ENCODE measurements at regions not wholly inside any gene's neighbourhood (a gene's known extent, or its start where the extent isn't known, plus 50 kb on each side); places are given as distances from the start of the nearest gene placed in this dataset.
"Not testable (repeated sequence)": the region's sequence is repeated elsewhere in the genome, so short reads cannot be mapped to it uniquely, and the experiment has no call there.

DNA sequence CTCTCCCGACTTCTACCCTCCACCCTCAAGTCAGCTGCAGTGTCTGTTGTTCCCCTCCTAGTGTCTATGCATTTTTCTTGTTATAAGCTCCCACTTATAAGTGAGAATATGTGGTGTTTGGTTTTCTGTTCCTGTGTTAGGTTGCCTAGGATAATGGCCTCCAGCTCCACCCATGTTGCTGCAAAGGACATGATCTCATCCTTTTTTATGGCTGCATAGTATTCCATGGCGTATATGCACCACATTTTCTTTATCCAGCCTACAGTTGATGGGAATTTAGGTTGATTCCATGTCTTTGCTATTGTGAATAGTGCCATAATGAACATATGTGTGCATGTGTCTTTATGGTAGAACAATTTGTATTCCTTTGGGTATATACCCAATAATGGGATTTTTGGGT, 80.7 kb downstream of the SPTSSA start:
- in situ Hi-C loops (cut with HindIII; ENCODE audit: low sequenced_read_pairs); DNase-seq (ENCODE audit: low read depth, low spot score); H3K4me3 ChIP-seq (ENCODE audit: low read depth, low read length): not testable (repeated sequence)

DNA sequence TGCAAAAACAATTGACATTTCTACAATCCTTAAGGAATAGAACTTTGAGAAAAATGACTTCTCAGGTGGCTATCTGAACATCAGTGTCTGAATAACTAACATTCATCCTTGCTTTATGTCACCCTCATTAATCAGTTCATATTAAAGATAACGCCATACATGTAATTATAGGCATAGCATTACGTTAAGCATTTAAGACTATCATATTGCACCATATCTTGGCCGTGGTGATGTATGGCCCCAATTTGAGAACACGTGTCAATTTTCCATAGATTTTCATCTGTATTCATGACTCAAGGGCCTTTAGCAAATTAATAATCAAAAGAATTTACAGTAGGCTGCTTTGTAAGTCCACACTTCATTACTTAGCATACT, 81.6 kb downstream of the SPTSSA start:
- TF ChIP-seq, protein P1, sequence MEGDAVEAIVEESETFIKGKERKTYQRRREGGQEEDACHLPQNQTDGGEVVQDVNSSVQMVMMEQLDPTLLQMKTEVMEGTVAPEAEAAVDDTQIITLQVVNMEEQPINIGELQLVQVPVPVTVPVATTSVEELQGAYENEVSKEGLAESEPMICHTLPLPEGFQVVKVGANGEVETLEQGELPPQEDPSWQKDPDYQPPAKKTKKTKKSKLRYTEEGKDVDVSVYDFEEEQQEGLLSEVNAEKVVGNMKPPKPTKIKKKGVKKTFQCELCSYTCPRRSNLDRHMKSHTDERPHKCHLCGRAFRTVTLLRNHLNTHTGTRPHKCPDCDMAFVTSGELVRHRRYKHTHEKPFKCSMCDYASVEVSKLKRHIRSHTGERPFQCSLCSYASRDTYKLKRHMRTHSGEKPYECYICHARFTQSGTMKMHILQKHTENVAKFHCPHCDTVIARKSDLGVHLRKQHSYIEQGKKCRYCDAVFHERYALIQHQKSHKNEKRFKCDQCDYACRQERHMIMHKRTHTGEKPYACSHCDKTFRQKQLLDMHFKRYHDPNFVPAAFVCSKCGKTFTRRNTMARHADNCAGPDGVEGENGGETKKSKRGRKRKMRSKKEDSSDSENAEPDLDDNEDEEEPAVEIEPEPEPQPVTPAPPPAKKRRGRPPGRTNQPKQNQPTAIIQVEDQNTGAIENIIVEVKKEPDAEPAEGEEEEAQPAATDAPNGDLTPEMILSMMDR (IDR thresholded peaks at IDR 0.05; ENCODE audit: low read depth, low read length), result no peak
- no peak overlapping the region for H3K4me3 ChIP-seq (ENCODE audit: low read depth, low read length)
- DNase-seq (ENCODE audit: low read depth, low spot score), result no peak
- in situ Hi-C loops (cut with HindIII; ENCODE audit: low sequenced_read_pairs), result no loop called here

GRCh38 chr14:34379816-34380470, 82.1 kb downstream of the SPTSSA start:
- H3K4me3 ChIP-seq (ENCODE audit: low read depth, low read length), result no peak overlapping the region
- no peak for DNase-seq (ENCODE audit: low read depth, low spot score)
- TF ChIP-seq, protein P1 (IDR thresholded peaks at IDR 0.05; ENCODE audit: low read depth, low read length), result no peak
- in situ Hi-C loops (cut with HindIII; ENCODE audit: low sequenced_read_pairs), result no loop called here

DNA sequence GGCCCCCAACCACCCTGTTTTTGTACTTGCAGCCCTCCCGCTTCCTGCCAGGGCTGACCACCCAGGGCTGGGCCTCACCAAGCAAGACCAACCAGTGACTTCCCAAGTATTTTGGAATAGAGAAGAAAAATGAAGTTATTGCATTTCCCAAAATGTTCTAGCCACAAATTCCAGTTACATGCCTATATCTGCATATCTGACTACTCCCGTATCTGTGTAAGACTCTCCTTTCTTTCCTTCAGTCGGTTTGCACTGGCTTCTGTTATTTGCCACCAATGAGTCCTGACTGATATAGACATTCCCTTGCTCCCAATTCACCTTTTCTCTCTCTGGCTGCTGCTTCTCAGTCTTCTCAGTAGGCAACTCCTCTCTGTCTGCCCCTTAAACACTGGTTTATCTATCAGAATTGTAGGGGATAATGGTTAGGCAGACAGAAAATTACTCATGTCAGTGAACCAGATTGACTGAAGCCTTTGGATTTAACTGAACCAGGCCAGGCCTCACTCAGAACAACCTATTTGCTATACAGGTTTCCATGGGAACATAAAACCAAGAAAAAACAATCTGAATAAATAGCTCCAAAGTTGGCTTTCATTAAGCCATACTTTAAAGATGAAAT, 85.3 kb downstream of the SPTSSA start:
- in situ Hi-C loops (cut with HindIII; ENCODE audit: low sequenced_read_pairs), result no loop called here
- DNase-seq (ENCODE audit: low read depth, low spot score), result no peak
- TF ChIP-seq, protein P1 (IDR thresholded peaks at IDR 0.05; ENCODE audit: low read depth, low read length), result no peak
- no peak overlapping the region for H3K4me3 ChIP-seq (ENCODE audit: low read depth, low read length)

GRCh38 chr14:34374998-34375740, 86.9 kb downstream of the SPTSSA start:
- no peak for DNase-seq (ENCODE audit: low read depth, low spot score)
- H3K4me3 ChIP-seq (ENCODE audit: low read depth, low read length), result no peak overlapping the region

DNA sequence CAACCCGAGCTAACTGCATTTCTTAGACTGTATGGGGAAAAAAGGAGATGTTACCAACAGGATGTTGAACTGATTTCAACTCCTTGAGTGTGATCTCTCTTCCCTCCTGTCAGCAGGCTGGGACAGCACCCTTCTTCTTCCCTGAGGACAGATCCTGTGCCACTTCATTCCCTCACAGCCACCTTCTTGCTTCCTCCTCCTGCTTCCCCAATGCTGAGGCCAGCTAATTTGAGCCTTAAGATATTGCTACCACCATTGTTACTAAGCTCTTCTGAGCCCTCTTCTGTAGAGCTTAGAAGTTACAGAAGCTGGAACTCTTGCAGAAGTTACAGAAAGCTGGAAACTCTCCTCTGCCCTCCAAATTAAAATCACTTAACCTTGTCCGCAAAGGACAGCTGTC, 88.8 kb downstream of the SPTSSA start:
- in situ Hi-C loops (cut with HindIII; ENCODE audit: low sequenced_read_pairs), result no loop called here
- H3K4me3 ChIP-seq (ENCODE audit: low read depth, low read length), result no peak overlapping the region
- DNase-seq (ENCODE audit: low read depth, low spot score), result no peak
- TF ChIP-seq, protein P1 (IDR thresholded peaks at IDR 0.05; ENCODE audit: low read depth, low read length), result no peak

More at GRCh38 chr14:34374998-34375740, 86.9 kb downstream of the SPTSSA start:
- TF ChIP-seq, protein P1 (IDR thresholded peaks at IDR 0.05; ENCODE audit: low read depth, low read length), result no peak
- in situ Hi-C loops (cut with HindIII; ENCODE audit: low sequenced_read_pairs), result no loop called here

GRCh38 chr14:34372786-34373185, 89.3 kb downstream of the SPTSSA start:
- TF ChIP-seq, protein P1 (IDR thresholded peaks at IDR 0.05; ENCODE audit: low read depth, low read length), result no peak
- no peak overlapping the region for H3K4me3 ChIP-seq (ENCODE audit: low read depth, low read length)
- no peak for DNase-seq (ENCODE audit: low read depth, low spot score)
- in situ Hi-C loops (cut with HindIII; ENCODE audit: low sequenced_read_pairs), result no loop called here
